ENCODE measurements at regions not wholly inside any gene's neighbourhood (a gene's known extent, or its start where the extent isn't known, plus 50 kb on each side); places are given as distances from the start of the nearest gene placed in this dataset.

DNA sequence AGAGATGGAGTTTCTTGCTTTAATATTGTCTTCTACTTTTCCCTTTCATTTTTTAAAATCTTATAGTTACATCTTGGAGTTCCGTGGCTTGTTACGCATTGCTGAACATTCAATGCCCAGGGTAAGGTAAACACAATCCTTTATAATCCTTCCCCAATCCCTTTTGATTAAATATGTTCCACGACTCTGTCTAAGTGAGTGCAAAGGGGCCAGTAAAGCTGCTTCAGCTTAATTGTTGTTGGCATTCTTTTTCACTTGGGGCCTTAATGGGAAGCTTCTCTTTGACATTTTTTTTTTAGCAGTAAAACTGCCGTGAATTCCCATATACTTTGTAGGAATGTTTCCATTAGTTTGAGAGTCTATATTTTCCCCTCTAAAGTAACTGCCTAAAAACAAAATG, 1028.1 kb downstream of the C4orf33 start:
- no peak for DNase-seq (ENCODE audit: low read depth in 6 of 9, low spot score in 9 of 9)
- H3K9me3 ChIP-seq (ENCODE audit: control insufficient read depth in 2 of 2, insufficient read depth in 1 of 2, low read length in 1 of 2): peaks cover 0 to 3% of the 10 kb centered on the region in 2 donors
- 92% methylated on average over 4 of the region's 4 CpGs for WGBS

DNA sequence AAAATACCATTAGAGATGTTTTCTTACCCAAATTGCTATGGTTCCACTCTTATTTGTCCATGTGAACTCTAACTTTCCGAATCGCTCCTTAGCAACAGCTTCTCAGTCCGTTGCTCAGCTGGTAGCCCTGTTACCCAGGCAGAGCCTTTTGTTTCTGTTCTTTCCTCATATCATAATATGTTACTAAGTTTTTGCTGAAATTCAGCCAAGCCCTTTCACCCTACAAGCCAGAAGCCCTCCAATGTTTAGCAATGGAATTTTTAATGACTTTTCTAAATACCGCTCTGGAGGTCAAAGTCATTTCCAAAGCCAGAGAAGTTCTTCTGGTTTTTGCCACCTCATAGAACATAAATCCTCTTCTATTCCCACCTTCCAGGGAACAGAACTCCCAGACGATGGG, 1029.5 kb downstream of the C4orf33 start:
- 86% methylated on average over 5 of the region's 5 CpGs for WGBS
- Histone ChIP-seq H3K9me3 (ENCODE audit: control insufficient read depth in 2 of 2, insufficient read depth in 1 of 2, low read length in 1 of 2) (peaks cover 0 to 3% of the 10 kb centered on the region in 2 donors), H3K4me3 (ENCODE audit: low read length in 2 of 2) (no peak overlapping the region), H3K36me3 (ENCODE audit: control insufficient read depth in 2 of 2, insufficient read depth in 2 of 2, low read length in 1 of 2) (no peaks in the 10 kb centered on the region), H3K27ac (ENCODE audit: low read depth in 1 of 2, low read length in 1 of 2) (no peak overlapping the region), H3K4me1 (ENCODE audit: control insufficient read depth in 2 of 2, insufficient read depth in 2 of 2, low read length in 2 of 2) (no peaks in the 10 kb centered on the region), H3K27me3 (ENCODE audit: control insufficient read depth in 2 of 2, insufficient read depth in 1 of 2, low read length in 1 of 2) (no peaks in the 10 kb centered on the region)
- DNase-seq (ENCODE audit: low read depth in 6 of 9, low spot score in 9 of 9): no peak

More for the DNA sequence above, 1028.1 kb downstream of the C4orf33 start:
- Histone ChIP-seq H3K4me3 (ENCODE audit: low read length in 2 of 2) (no peak overlapping the region), H3K27me3 (ENCODE audit: control insufficient read depth in 2 of 2, insufficient read depth in 1 of 2, low read length in 1 of 2) (no peaks in the 10 kb centered on the region), H3K4me1 (ENCODE audit: control insufficient read depth in 2 of 2, insufficient read depth in 2 of 2, low read length in 2 of 2) (no peaks in the 10 kb centered on the region), H3K27ac (ENCODE audit: low read depth in 1 of 2, low read length in 1 of 2) (no peak overlapping the region), H3K36me3 (ENCODE audit: control insufficient read depth in 2 of 2, insufficient read depth in 2 of 2, low read length in 1 of 2) (no peaks in the 10 kb centered on the region)

- H3K4me1 ChIP-seq (ENCODE audit: control insufficient read depth in 2 of 2, insufficient read depth in 2 of 2, low read length in 2 of 2): no peaks in the 10 kb centered on the region
- H3K4me3 ChIP-seq (ENCODE audit: low read length in 2 of 2): no peak overlapping the region
- peaks cover 1 to 15% of the 10 kb centered on the region in 2 donors for H3K9me3 ChIP-seq (ENCODE audit: control insufficient read depth in 2 of 2, insufficient read depth in 1 of 2, low read length in 1 of 2)
- H3K36me3 ChIP-seq (ENCODE audit: control insufficient read depth in 2 of 2, insufficient read depth in 2 of 2, low read length in 1 of 2): no peaks in the 10 kb centered on the region
- no peaks in the 10 kb centered on the region for H3K27me3 ChIP-seq (ENCODE audit: control insufficient read depth in 2 of 2, insufficient read depth in 1 of 2, low read length in 1 of 2)
- no peak overlapping the region for H3K27ac ChIP-seq (ENCODE audit: low read depth in 1 of 2, low read length in 1 of 2)
- DNase-seq (ENCODE audit: low read depth in 6 of 9, low spot score in 9 of 9): no peak
Observed at GRCh38 chr4:130127297-130127696, 1031.3 kb downstream of the C4orf33 start.

- no peak overlapping the region for H3K4me3 ChIP-seq (ENCODE audit: low read length in 2 of 2)
Observed at GRCh38 chr4:130131536-130131935, 1035.6 kb downstream of the C4orf33 start.

GRCh38 chr4:130141651-130142050, 1045.7 kb downstream of the C4orf33 start:
- DNase-seq (ENCODE audit: low read depth in 6 of 9, low spot score in 9 of 9): no peak
- 88% methylated on average over 7 of the region's 7 CpGs for WGBS

More at GRCh38 chr4:130131536-130131935, 1035.6 kb downstream of the C4orf33 start:
- 91% methylated on average over 3 of the region's 3 CpGs for WGBS
- Histone ChIP-seq H3K27me3 (ENCODE audit: control insufficient read depth in 2 of 2, insufficient read depth in 1 of 2, low read length in 1 of 2) (no peaks in the 10 kb centered on the region), H3K27ac (ENCODE audit: low read depth in 1 of 2, low read length in 1 of 2) (no peak overlapping the region), H3K9me3 (ENCODE audit: control insufficient read depth in 2 of 2, insufficient read depth in 1 of 2, low read length in 1 of 2) (peaks cover 1 to 13% of the 10 kb centered on the region in 2 donors), H3K4me1 (ENCODE audit: control insufficient read depth in 2 of 2, insufficient read depth in 2 of 2, low read length in 2 of 2) (no peaks in the 10 kb centered on the region), H3K36me3 (ENCODE audit: control insufficient read depth in 2 of 2, insufficient read depth in 2 of 2, low read length in 1 of 2) (no peaks in the 10 kb centered on the region)
- no peak for DNase-seq (ENCODE audit: low read depth in 6 of 9, low spot score in 9 of 9)

DNA sequence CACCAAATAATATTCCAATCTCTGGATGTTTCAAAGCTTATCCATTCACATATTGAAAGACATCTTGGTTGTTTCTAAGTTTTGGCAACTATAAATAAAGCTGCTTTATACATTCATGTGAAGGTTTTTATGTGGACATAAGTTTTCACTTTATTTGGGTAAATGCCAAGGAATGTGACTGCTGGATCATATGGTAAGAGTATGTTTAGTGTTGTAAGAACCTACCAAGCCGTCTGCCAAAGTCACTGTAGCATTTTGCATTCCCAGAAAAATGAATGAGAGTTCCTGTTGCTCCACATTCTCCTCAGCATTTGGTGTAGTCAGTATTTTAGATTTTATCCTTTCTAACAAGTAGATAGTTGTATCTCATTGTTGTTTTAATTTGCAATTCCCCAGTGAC, 1047.7 kb downstream of the C4orf33 start:
- H3K9me3 ChIP-seq (ENCODE audit: control insufficient read depth in 2 of 2, insufficient read depth in 1 of 2, low read length in 1 of 2): no peaks in the 10 kb centered on the region
- no peaks in the 10 kb centered on the region for H3K4me1 ChIP-seq (ENCODE audit: control insufficient read depth in 2 of 2, insufficient read depth in 2 of 2, low read length in 2 of 2)
- no peaks in the 10 kb centered on the region for H3K27me3 ChIP-seq (ENCODE audit: control insufficient read depth in 2 of 2, insufficient read depth in 1 of 2, low read length in 1 of 2)
- no peak overlapping the region for H3K27ac ChIP-seq (ENCODE audit: low read depth in 1 of 2, low read length in 1 of 2)
- no peaks in the 10 kb centered on the region for H3K36me3 ChIP-seq (ENCODE audit: control insufficient read depth in 2 of 2, insufficient read depth in 2 of 2, low read length in 1 of 2)
- 82% methylated on average over 1 of the region's 1 CpG for WGBS
- no peak overlapping the region for H3K4me3 ChIP-seq (ENCODE audit: low read length in 2 of 2)
- no peak for DNase-seq (ENCODE audit: low read depth in 6 of 9, low spot score in 9 of 9)

More at GRCh38 chr4:130141651-130142050, 1045.7 kb downstream of the C4orf33 start:
- no peaks in the 10 kb centered on the region for H3K9me3 ChIP-seq (ENCODE audit: control insufficient read depth in 2 of 2, insufficient read depth in 1 of 2, low read length in 1 of 2)
- no peak overlapping the region for H3K27ac ChIP-seq (ENCODE audit: low read depth in 1 of 2, low read length in 1 of 2)
- H3K4me3 ChIP-seq (ENCODE audit: low read length in 2 of 2): no peak overlapping the region
- no peaks in the 10 kb centered on the region for H3K4me1 ChIP-seq (ENCODE audit: control insufficient read depth in 2 of 2, insufficient read depth in 2 of 2, low read length in 2 of 2)
- H3K36me3 ChIP-seq (ENCODE audit: control insufficient read depth in 2 of 2, insufficient read depth in 2 of 2, low read length in 1 of 2): no peaks in the 10 kb centered on the region
- H3K27me3 ChIP-seq (ENCODE audit: control insufficient read depth in 2 of 2, insufficient read depth in 1 of 2, low read length in 1 of 2): no peaks in the 10 kb centered on the region

DNA sequence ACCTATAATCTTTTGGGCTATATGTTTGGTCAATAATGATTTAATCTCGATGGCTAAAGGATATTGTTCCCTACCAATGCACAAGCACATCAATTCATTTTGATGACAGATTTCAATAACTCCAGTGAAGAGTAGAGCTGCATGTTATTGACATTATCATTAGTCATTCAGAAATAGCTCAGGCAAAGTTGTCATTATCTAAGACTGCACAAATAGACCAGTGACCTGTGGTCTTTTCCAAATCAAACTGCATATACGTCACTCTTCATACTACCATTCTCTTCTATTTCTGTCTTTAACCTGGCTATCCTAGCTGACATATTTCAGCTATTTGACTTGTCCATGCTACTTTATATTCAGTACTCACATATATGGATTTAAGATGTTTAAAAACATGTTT, 1050.8 kb downstream of the C4orf33 start:
- no peak overlapping the region for H3K27ac ChIP-seq (ENCODE audit: low read depth in 1 of 2, low read length in 1 of 2)
- H3K36me3 ChIP-seq (ENCODE audit: control insufficient read depth in 2 of 2, insufficient read depth in 2 of 2, low read length in 1 of 2): no peaks in the 10 kb centered on the region
- DNase-seq (ENCODE audit: low read depth in 6 of 9, low spot score in 9 of 9): no peak
- no peaks in the 10 kb centered on the region for H3K9me3 ChIP-seq (ENCODE audit: control insufficient read depth in 2 of 2, insufficient read depth in 1 of 2, low read length in 1 of 2)
- H3K4me3 ChIP-seq (ENCODE audit: low read length in 2 of 2): no peak overlapping the region
- no peaks in the 10 kb centered on the region for H3K27me3 ChIP-seq (ENCODE audit: control insufficient read depth in 2 of 2, insufficient read depth in 1 of 2, low read length in 1 of 2)
- no peaks in the 10 kb centered on the region for H3K4me1 ChIP-seq (ENCODE audit: control insufficient read depth in 2 of 2, insufficient read depth in 2 of 2, low read length in 2 of 2)
- 95% methylated on average over 2 of the region's 2 CpGs for WGBS

GRCh38 chr4:130147641-130148040, 1051.7 kb downstream of the C4orf33 start:
- no peak overlapping the region for H3K4me3 ChIP-seq (ENCODE audit: low read length in 2 of 2)
- WGBS: 91% methylated on average over 2 of the region's 2 CpGs
- H3K27me3 ChIP-seq (ENCODE audit: control insufficient read depth in 2 of 2, insufficient read depth in 1 of 2, low read length in 1 of 2): no peaks in the 10 kb centered on the region
- H3K4me1 ChIP-seq (ENCODE audit: control insufficient read depth in 2 of 2, insufficient read depth in 2 of 2, low read length in 2 of 2): no peaks in the 10 kb centered on the region
- no peaks in the 10 kb centered on the region for H3K36me3 ChIP-seq (ENCODE audit: control insufficient read depth in 2 of 2, insufficient read depth in 2 of 2, low read length in 1 of 2)
- no peak overlapping the region for H3K27ac ChIP-seq (ENCODE audit: low read depth in 1 of 2, low read length in 1 of 2)
- no peaks in the 10 kb centered on the region for H3K9me3 ChIP-seq (ENCODE audit: control insufficient read depth in 2 of 2, insufficient read depth in 1 of 2, low read length in 1 of 2)
- no peak for DNase-seq (ENCODE audit: low read depth in 6 of 9, low spot score in 9 of 9)

DNA sequence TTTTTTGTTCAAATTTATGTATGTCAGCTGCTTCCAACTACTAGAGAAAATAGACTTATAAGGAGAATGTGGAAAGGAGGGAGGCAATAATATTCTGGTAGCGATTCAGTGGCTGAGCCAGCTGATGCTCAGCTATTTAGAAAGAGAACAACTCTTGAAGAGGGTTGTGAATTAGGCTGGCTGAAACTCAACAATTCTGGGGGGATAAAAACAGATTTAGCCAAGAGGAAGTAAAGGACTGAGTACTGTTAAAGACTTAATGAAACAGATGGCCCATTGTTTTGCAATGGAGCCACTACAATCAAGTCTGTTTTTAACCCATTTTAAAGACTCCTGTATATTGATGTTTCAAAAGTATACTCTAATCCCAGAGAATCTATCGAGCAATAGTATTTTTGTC, 1058.9 kb downstream of the C4orf33 start:
- Histone ChIP-seq H3K27ac (ENCODE audit: low read depth in 1 of 2, low read length in 1 of 2) (no peak overlapping the region), H3K9me3 (ENCODE audit: control insufficient read depth in 2 of 2, insufficient read depth in 1 of 2, low read length in 1 of 2) (no peaks in the 10 kb centered on the region), H3K36me3 (ENCODE audit: control insufficient read depth in 2 of 2, insufficient read depth in 2 of 2, low read length in 1 of 2) (no peaks in the 10 kb centered on the region), H3K4me1 (ENCODE audit: control insufficient read depth in 2 of 2, insufficient read depth in 2 of 2, low read length in 2 of 2) (no peaks in the 10 kb centered on the region), H3K27me3 (ENCODE audit: control insufficient read depth in 2 of 2, insufficient read depth in 1 of 2, low read length in 1 of 2) (no peaks in the 10 kb centered on the region), H3K4me3 (ENCODE audit: low read length in 2 of 2) (no peak overlapping the region)
- no peak for DNase-seq (ENCODE audit: low read depth in 6 of 9, low spot score in 9 of 9)
- 94% methylated on average over 2 of the region's 2 CpGs for WGBS

- H3K4me1 ChIP-seq (ENCODE audit: control insufficient read depth in 2 of 2, insufficient read depth in 2 of 2, low read length in 2 of 2): no peaks in the 10 kb centered on the region
- no peaks in the 10 kb centered on the region for H3K36me3 ChIP-seq (ENCODE audit: control insufficient read depth in 2 of 2, insufficient read depth in 2 of 2, low read length in 1 of 2)
- H3K4me3 ChIP-seq (ENCODE audit: low read length in 2 of 2): no peak overlapping the region
- no peaks in the 10 kb centered on the region for H3K9me3 ChIP-seq (ENCODE audit: control insufficient read depth in 2 of 2, insufficient read depth in 1 of 2, low read length in 1 of 2)
- no peak for DNase-seq (ENCODE audit: low read depth in 6 of 9, low spot score in 9 of 9)
- H3K27ac ChIP-seq (ENCODE audit: low read depth in 1 of 2, low read length in 1 of 2): no peak overlapping the region
- no peaks in the 10 kb centered on the region for H3K27me3 ChIP-seq (ENCODE audit: control insufficient read depth in 2 of 2, insufficient read depth in 1 of 2, low read length in 1 of 2)
- 92% methylated on average over 1 of the region's 1 CpG for WGBS
Observed at GRCh38 chr4:130163701-130164100, 1067.7 kb downstream of the C4orf33 start.
